Stomach (tissue), 8 donors: ENCODE measurements at regions not wholly inside any gene's neighbourhood (a gene's known extent, or its start where the extent isn't known, plus 50 kb on each side); places are given as distances from the start of the nearest gene placed in this dataset.
A peak's percentile ranks its signal among the peaks of the same experiment; 100 is the strongest.

Source experiments
- DNase-seq, 2 donors: peaks; one replicate each; pipeline versions ENCODE4 v3.0.0 to v3.0.0-alpha.2; 2013 to 2019
- H3K27ac ChIP-seq, 5 donors: fragments of 200-600 bp in 4 of 5; sonication (generic) in 4 of 5; one replicate each; pipeline ENCODE4 v1.5.1; 2013 to 2019; ENCODE audit warnings: mild to moderate bottlenecking in 1 of 5, moderate library complexity in 1 of 5
- H3K27me3 ChIP-seq, 3 donors: fragments of 200-600 bp; sonication (generic); one replicate each; pipeline ENCODE4 v1.5.1; 2017 to 2019; ENCODE audit warnings: mixed run types in 1 of 3
- H3K36me3 ChIP-seq, 4 donors: fragments of 200-600 bp; sonication (generic); 1 replicate in 3 of 4; 2 replicates in 1 of 4; pipeline ENCODE4 v1.5.1; 2016 to 2019
- H3K4me1 ChIP-seq, 4 donors: fragments of 200-600 bp; sonication (generic); one replicate each; pipeline ENCODE4 v1.5.1; 2016 to 2019
- H3K4me3 ChIP-seq, 4 donors: fragments of 200-600 bp; sonication (generic) in 3 of 4; one replicate each; pipeline ENCODE4 v1.5.1; 2016 to 2019; ENCODE audit warnings: mild to moderate bottlenecking in 1 of 4
- H3K9me3 ChIP-seq, 4 donors: fragments of 200-600 bp; sonication (generic); one replicate each; pipeline ENCODE4 v1.5.1; 2016 to 2019
- EP300 ChIP-seq: sonication (generic); formaldehyde crosslinking; IDR thresholded peaks from one replicate; pipeline ENCODE4 v1.6.1; 2017; ENCODE audit warnings: antibody characterized with exemption
- POLR2A ChIP-seq, 4 donors: fragments of 450-650 bp; IDR thresholded peaks; one replicate each; pipeline ENCODE4 v1.6.1; 2016; ENCODE audit warnings: antibody characterized with exemption in 4 of 4, control low read depth in 2 of 4, mild to moderate bottlenecking in 1 of 4, moderate library complexity in 1 of 4
- POLR2AphosphoS5 ChIP-seq, 3 donors: sonication (generic); formaldehyde crosslinking; IDR thresholded peaks; one replicate each; pipeline ENCODE4 v1.6.1; 2016; ENCODE audit warnings: antibody characterized with exemption in 3 of 3
- WGBS, 5 donors: extraction: QIAGEN DNeasy Blood & Tissue Kit in 3 of 5; methylation state at CpG; one replicate each; pipeline versions ENCODE4 v1.1.5 to v1.1.7; 2013 to 2018; 5-methylcytosine and 5-hydroxymethylcytosine counted together
- intact Hi-C: fragments of 100-400 bp; cut with DNase I; formaldehyde crosslinking; loops from one replicate; pipeline ENCODE4 v1.15.1; 2023; ENCODE audit warnings: low total_unique reads
- TF ChIP-seq, protein P1 (sequence below), 7 experiments: fragments of 450-650 bp in 4 of 7; fragments of 200-600 bp in 3 of 7; sonication (generic) in 3 of 7; IDR thresholded peaks; one replicate each; pipeline ENCODE4 v1.5.1; 2016 to 2019; ENCODE audit warnings: antibody characterized with exemption in 7 of 7, control low read depth in 2 of 7, mild to moderate bottlenecking in 1 of 7
- donor health status: healthy with polysubstance abuse.
- donor health status: Bipolar disorder and iron deficiency.
- donor health status: healthy.

DNA sequence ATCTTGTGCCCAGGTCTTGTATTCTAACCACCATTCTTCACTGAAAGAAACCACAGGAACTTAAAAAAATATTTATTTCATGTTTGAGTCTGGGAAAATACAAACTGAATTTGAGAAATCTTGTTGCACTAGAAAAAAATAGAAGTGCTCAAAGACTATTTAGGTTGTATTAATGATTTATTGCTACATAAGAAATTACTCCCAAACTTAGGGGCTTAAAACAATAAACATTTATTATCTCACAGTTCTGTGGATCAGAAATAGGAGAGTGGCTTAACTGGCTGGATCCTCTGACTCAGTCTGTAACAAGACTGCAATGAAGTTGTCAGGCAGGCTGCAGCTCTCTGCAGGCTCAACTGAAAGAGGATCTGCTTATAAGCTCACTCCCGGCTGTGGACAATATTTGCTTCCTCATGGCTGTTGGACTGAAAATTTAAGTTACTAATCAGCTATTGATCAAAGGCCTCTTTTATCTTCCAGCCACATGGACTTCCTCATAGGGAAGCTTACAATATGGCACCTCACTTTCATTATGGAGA, 295.4 kb upstream of the FAM241A start:
- Histone ChIP-seq H3K4me1 (no peaks in the 10 kb centered on the region), H3K27ac (no peak overlapping the region), H3K36me3 (no peaks in the 10 kb centered on the region), H3K27me3 (no peaks in the 10 kb centered on the region), H3K4me3 (no peak overlapping the region), H3K9me3 (no peaks in the 10 kb centered on the region)
- TF ChIP-seq POLR2AphosphoS5 (IDR thresholded peaks at IDR 0.05) (no peak), POLR2A (IDR thresholded peaks at IDR 0.05) (no peak), EP300 (no peak)
- TF ChIP-seq, protein P1, sequence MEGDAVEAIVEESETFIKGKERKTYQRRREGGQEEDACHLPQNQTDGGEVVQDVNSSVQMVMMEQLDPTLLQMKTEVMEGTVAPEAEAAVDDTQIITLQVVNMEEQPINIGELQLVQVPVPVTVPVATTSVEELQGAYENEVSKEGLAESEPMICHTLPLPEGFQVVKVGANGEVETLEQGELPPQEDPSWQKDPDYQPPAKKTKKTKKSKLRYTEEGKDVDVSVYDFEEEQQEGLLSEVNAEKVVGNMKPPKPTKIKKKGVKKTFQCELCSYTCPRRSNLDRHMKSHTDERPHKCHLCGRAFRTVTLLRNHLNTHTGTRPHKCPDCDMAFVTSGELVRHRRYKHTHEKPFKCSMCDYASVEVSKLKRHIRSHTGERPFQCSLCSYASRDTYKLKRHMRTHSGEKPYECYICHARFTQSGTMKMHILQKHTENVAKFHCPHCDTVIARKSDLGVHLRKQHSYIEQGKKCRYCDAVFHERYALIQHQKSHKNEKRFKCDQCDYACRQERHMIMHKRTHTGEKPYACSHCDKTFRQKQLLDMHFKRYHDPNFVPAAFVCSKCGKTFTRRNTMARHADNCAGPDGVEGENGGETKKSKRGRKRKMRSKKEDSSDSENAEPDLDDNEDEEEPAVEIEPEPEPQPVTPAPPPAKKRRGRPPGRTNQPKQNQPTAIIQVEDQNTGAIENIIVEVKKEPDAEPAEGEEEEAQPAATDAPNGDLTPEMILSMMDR (IDR thresholded peaks at IDR 0.05) = no peak
- 36 to 61% (median 60%) methylated on average over 1 of the region's 1 CpG for WGBS, 5 donors
- DNase-seq = no peak
- intact Hi-C loops = no loop called here

DNA sequence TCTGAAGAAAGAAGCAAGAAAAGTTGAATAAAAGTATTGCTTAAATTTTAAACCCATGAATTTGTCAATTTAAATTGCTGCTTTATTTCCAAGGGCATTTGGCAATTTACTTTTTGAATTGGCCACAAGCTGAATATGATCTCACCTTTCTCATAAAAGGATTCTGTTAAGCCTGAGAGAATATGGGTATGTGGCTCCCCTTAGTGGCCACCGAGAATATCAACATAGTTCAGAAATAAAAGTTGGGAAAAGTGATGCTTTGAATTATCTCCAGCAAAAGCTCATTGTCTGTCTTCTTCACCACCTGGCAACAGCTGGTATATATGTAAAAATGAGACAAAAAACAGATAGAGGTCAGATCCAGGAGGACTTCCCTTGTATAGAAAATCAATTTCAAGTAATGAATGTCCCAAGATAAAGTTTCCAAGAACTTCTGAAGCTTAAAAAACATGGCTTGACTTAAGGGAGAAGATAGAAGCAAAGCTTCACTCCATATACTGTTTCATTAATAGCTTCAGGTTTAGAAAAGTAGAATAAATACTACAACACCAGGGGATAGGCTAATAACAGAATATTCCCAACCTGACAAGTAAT, 290.7 kb upstream of the FAM241A start:
- H3K4me3 ChIP-seq = no peak overlapping the region
- intact Hi-C loops = no loop called here
- WGBS, 5 donors = 0 to 2% (median 0%) methylated on average over 1 of the region's 1 CpG
- H3K27ac ChIP-seq = no peak overlapping the region
- no peaks in the 10 kb centered on the region for H3K36me3 ChIP-seq
- peak in 1 of 2 donors; percentile 74 for DNase-seq
- H3K4me1 ChIP-seq = no peaks in the 10 kb centered on the region
- H3K27me3 ChIP-seq = no peaks in the 10 kb centered on the region
- TF ChIP-seq, protein P1 (IDR thresholded peaks at IDR 0.05) = peak in 2 of 7 experiments; percentile 36 to 44
- TF ChIP-seq POLR2A (IDR thresholded peaks at IDR 0.05) = no peak
- H3K9me3 ChIP-seq = no peaks in the 10 kb centered on the region

DNA sequence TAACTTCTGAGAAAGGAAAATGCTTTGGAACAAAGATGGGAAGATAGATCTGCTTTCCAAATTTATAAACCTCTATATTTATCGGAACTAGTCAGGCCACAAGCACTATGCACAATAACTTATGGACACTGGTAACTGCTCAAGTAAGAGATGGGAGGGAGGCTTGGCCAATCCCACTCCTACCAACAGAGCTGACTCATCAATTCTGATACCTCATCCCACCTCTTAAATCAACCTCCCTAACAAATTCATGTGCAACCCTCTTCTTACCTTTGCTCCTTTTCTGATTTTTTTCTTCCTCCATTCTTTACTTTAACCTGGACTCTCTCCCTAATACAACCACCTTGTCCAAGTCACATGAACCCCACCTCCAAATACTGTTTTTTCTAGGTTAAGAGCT, 289.9 kb upstream of the FAM241A start:
- no peaks in the 10 kb centered on the region for H3K36me3 ChIP-seq
- intact Hi-C loops = no loop called here
- no peaks in the 10 kb centered on the region for H3K27me3 ChIP-seq
- H3K4me3 ChIP-seq = no peak overlapping the region
- H3K4me1 ChIP-seq = no peaks in the 10 kb centered on the region
- TF ChIP-seq POLR2A (IDR thresholded peaks at IDR 0.05) = no peak
- no peak for TF ChIP-seq POLR2AphosphoS5 (IDR thresholded peaks at IDR 0.05)
- TF ChIP-seq EP300 = no peak
- TF ChIP-seq, protein P1 (IDR thresholded peaks at IDR 0.05) = no peak
- 80 to 100% (median 89%) methylated on average over 1 of the region's 1 CpG for WGBS, 5 donors
- no peaks in the 10 kb centered on the region for H3K9me3 ChIP-seq
- H3K27ac ChIP-seq = no peak overlapping the region
- DNase-seq = no peak

DNA sequence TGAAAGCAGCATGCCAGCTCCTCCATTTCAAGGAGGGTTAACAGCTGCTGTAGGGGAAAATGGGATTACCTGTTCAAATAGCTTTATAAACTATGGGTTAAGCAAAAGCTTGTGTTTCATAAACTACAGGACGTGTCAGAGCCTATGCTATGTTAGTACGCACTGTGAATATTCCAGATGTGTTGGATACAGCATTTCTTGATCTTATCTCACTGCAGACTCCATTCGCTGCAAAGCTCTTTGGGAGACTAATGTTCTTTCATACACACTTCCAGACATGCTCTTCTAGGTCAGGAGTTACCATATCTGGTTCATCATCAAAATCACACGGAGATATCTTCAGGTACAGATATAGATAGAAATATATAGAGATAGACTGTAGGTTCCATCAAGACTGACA, 281.2 kb upstream of the FAM241A start:
- no peak overlapping the region for H3K4me3 ChIP-seq
- WGBS, 5 donors = 57 to 66% (median 64%) methylated on average over 4 of the region's 4 CpGs
- peaks cover 0 to 7% (median 0%) of the 10 kb centered on the region in 4 donors for H3K9me3 ChIP-seq
- no peak for DNase-seq
- H3K4me1 ChIP-seq = no peaks in the 10 kb centered on the region
- H3K27me3 ChIP-seq = no peaks in the 10 kb centered on the region
- H3K27ac ChIP-seq = no peak overlapping the region
- no peaks in the 10 kb centered on the region for H3K36me3 ChIP-seq
- intact Hi-C loops = no loop called here
- TF ChIP-seq POLR2AphosphoS5 (IDR thresholded peaks at IDR 0.05) (no peak), POLR2A (IDR thresholded peaks at IDR 0.05) (no peak), EP300 (no peak)
- TF ChIP-seq, protein P1 (IDR thresholded peaks at IDR 0.05) = no peak
